ENCODE measurements at regions not wholly inside any gene's neighbourhood (a gene's known extent, or its start where the extent isn't known, plus 50 kb on each side); places are given as distances from the start of the nearest gene placed in this dataset.

DNA sequence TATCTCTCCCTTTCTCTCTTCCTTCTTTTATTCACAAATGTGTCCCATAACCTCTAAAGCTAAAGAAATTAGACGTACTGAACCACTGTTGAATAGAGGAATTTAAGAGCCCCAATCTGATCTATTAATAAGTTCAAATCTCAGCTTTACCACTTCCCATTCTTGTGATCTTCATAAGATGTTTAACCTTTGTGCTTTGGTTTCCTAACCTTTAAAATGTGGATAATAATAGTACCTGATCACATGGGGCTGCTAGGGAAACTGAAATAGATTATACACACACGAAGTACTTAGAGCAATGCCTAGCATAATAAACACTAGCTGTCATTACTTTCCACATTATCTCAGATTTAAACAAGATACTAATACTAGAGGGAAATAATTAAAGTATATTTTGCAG lies 324.3 kb upstream of the SEMA6A start:
- TF ChIP-seq, protein P1, sequence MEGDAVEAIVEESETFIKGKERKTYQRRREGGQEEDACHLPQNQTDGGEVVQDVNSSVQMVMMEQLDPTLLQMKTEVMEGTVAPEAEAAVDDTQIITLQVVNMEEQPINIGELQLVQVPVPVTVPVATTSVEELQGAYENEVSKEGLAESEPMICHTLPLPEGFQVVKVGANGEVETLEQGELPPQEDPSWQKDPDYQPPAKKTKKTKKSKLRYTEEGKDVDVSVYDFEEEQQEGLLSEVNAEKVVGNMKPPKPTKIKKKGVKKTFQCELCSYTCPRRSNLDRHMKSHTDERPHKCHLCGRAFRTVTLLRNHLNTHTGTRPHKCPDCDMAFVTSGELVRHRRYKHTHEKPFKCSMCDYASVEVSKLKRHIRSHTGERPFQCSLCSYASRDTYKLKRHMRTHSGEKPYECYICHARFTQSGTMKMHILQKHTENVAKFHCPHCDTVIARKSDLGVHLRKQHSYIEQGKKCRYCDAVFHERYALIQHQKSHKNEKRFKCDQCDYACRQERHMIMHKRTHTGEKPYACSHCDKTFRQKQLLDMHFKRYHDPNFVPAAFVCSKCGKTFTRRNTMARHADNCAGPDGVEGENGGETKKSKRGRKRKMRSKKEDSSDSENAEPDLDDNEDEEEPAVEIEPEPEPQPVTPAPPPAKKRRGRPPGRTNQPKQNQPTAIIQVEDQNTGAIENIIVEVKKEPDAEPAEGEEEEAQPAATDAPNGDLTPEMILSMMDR (IDR thresholded peaks at IDR 0.05), result no peak
- TF ChIP-seq POLR2A (IDR thresholded peaks at IDR 0.05), result no peak

Measured in thyroid gland (tissue), 4 donors.